IMR-90 (cell line): ENCODE measurements at regions not wholly inside any gene's neighbourhood (a gene's known extent, or its start where the extent isn't known, plus 50 kb on each side); places are given as distances from the start of the nearest gene placed in this dataset.

Source experiments
- ATAC-seq: fragments of 200-7000 bp; cut with Tn5 transposase; 2 replicates; pipeline ENCODE4 v1.9.1; 2020; ENCODE audit warnings: low read depth, mild to moderate bottlenecking, moderate library complexity
- BruUV-seq: library from RNA; stranded (reverse); fragments of 400-500 nt; replicated peaks from 2 replicates; lab custom pipeline; 2021; lab: Mats Ljungman, UMichigan
- CTCF ChIA-PET: fragments of 300-600 bp; formaldehyde crosslinking; extraction: SDS; loops from one replicate; lab custom pipeline; 2021; ENCODE audit warnings: antibody characterized with exemption; lab: Yijun Ruan, JAX
- POLR2A ChIA-PET: fragments of 300-600 bp; sonication (Branson Sonifier 250); formaldehyde crosslinking; loops from one replicate; lab custom pipeline; 2022; ENCODE audit warnings: antibody characterized with exemption; ENCODE audit not compliant: unreplicated experiment; lab: Charles Lee
- DNase-seq: peaks from one replicate; pipeline ENCODE4 v3.0.0; 2013
- H2AFZ ChIP-seq: replicated peaks from 2 replicates; pipeline ENCODE3; 2013; ENCODE audit warnings: low read length, mild to moderate bottlenecking; ENCODE audit not compliant: poor library complexity
- H2AK5ac ChIP-seq: 2 replicates; pipeline ENCODE4 v1.6.1; 2013; ENCODE audit warnings: low read depth, low read length, inconsistent platforms
- H2AK9ac ChIP-seq: replicated peaks from 2 replicates; pipeline ENCODE3; 2013; ENCODE audit warnings: mild to moderate bottlenecking, low read depth, low read length, moderate library complexity; ENCODE audit not compliant: poor library complexity
- H2BK120ac ChIP-seq: 2 replicates; pipeline ENCODE4 v1.6.1; 2013; ENCODE audit warnings: low read depth, low read length, inconsistent platforms
- H2BK15ac ChIP-seq: 3 replicates; pipeline ENCODE4 v1.6.1; 2013; ENCODE audit warnings: low read depth, low read length, inconsistent platforms
- H2BK20ac ChIP-seq: 2 replicates; pipeline ENCODE4 v1.6.1; 2013; ENCODE audit warnings: low read depth, mild to moderate bottlenecking, inconsistent platforms, low read length, moderate library complexity
- H2BK5ac ChIP-seq: 2 replicates; pipeline ENCODE4 v1.6.1; 2013; ENCODE audit warnings: mild to moderate bottlenecking, low read depth, low read length, inconsistent platforms; ENCODE audit not compliant: poor library complexity, severe bottlenecking
- H3K14ac ChIP-seq: replicated peaks from 2 replicates; pipeline ENCODE4 v1.6.1; 2013; ENCODE audit warnings: low read depth, low read length, inconsistent platforms
- H3K18ac ChIP-seq: 2 replicates; pipeline ENCODE4 v1.6.1; 2013; ENCODE audit warnings: low read depth, low read length, control low read depth
- H3K23ac ChIP-seq: 2 replicates; pipeline ENCODE4 v1.6.1; 2013; ENCODE audit warnings: low read depth, low read length, inconsistent platforms
- H3K27ac ChIP-seq: 2 replicates; pipeline ENCODE4 v1.5.1; 2013; ENCODE audit warnings: mild to moderate bottlenecking, control low read depth, low read length; ENCODE audit not compliant: insufficient read depth
- H3K27me3 ChIP-seq: 2 replicates; pipeline ENCODE4 v1.6.1; 2013; ENCODE audit warnings: low read length; ENCODE audit not compliant: control insufficient read depth, insufficient read depth
- H3K36me3 ChIP-seq: 2 replicates; pipeline ENCODE4 v1.6.1; 2013; ENCODE audit warnings: low read length, mixed read lengths; ENCODE audit not compliant: control insufficient read depth, insufficient read depth
- H3K4ac ChIP-seq: 2 replicates; pipeline ENCODE4 v1.6.1; 2013; ENCODE audit warnings: low read depth, low read length, inconsistent platforms
- H3K4me1 ChIP-seq: 2 replicates; pipeline ENCODE4 v1.6.1; 2013; ENCODE audit warnings: low read length, mixed read lengths; ENCODE audit not compliant: control insufficient read depth, insufficient read depth
- H3K4me2 ChIP-seq: 2 replicates; pipeline ENCODE4 v1.6.1; 2013; ENCODE audit warnings: low read depth, mild to moderate bottlenecking, control low read depth, low read length, moderate library complexity
- H3K4me3 ChIP-seq: 2 replicates; pipeline ENCODE4 v1.5.1; 2013; ENCODE audit warnings: low read depth, mild to moderate bottlenecking, control low read depth, low read length, moderate library complexity; ENCODE audit not compliant: insufficient read depth
- H3K56ac ChIP-seq: 2 replicates; pipeline ENCODE4 v1.6.1; 2013; ENCODE audit warnings: low read length, inconsistent platforms; ENCODE audit not compliant: insufficient read depth; ENCODE audit errors: extremely low read depth
- H3K79me1 ChIP-seq, 2 experiments: 2 replicates each; pipeline ENCODE4 v1.6.1; 2013; ENCODE audit warnings: low read length in 2 of 2, inconsistent platforms in 1 of 2, low read depth in 1 of 2
- H3K9ac ChIP-seq: 2 replicates; pipeline ENCODE4 v1.6.1; 2013; ENCODE audit warnings: low read depth, low read length, control low read depth
- H3K9me1 ChIP-seq: 2 replicates; pipeline ENCODE4 v1.6.1; 2013; ENCODE audit warnings: low read length, inconsistent platforms; ENCODE audit not compliant: insufficient read depth
- H3K9me3 ChIP-seq: 2 replicates; pipeline ENCODE4 v1.6.1; 2013; ENCODE audit warnings: low read length; ENCODE audit not compliant: control insufficient read depth, insufficient read depth
- H4K20me1 ChIP-seq: 2 replicates; pipeline ENCODE4 v1.6.1; 2013; ENCODE audit warnings: low read length, inconsistent platforms; ENCODE audit not compliant: insufficient read depth
- H4K5ac ChIP-seq: 2 replicates; pipeline ENCODE4 v1.6.1; 2013; ENCODE audit warnings: mild to moderate bottlenecking, low read depth, low read length, control low read depth
- H4K8ac ChIP-seq, 2 experiments: 2 replicates each; pipeline ENCODE4 v1.6.1; 2013; ENCODE audit warnings: low read depth in 2 of 2, low read length in 2 of 2, control low read depth in 1 of 2, inconsistent platforms in 1 of 2
- H4K91ac ChIP-seq: 2 replicates; pipeline ENCODE4 v1.6.1; 2013; ENCODE audit warnings: low read depth, low read length, inconsistent platforms; ENCODE audit not compliant: insufficient read depth
- BHLHE40 ChIP-seq: fragments of 150-350 bp; IDR thresholded peaks from 2 replicates; pipeline ENCODE4 v1.6.1; 2016; ENCODE audit warnings: mild to moderate bottlenecking, low read depth, low read length
- CHD1 ChIP-seq: IDR thresholded peaks from 2 replicates; pipeline ENCODE4 v1.6.1; 2012; ENCODE audit warnings: low read depth, low read length, improper control_type of control experiment
- FOS ChIP-seq: fragments of 150-350 bp; IDR thresholded peaks from 2 replicates; pipeline ENCODE4 v1.6.1; 2016; ENCODE audit warnings: low read depth, low read length
- MAFK ChIP-seq: IDR thresholded peaks from 2 replicates; pipeline ENCODE4 v1.6.1; 2012; ENCODE audit warnings: low read depth, low read length, improper control_type of control experiment
- MAZ ChIP-seq: IDR thresholded peaks from 2 replicates; pipeline ENCODE4 v1.6.1; 2012; ENCODE audit warnings: low read depth, mild to moderate bottlenecking, low read length, improper control_type of control experiment, moderate library complexity, borderline replicate concordance
- MXI1 ChIP-seq: IDR thresholded peaks from 2 replicates; pipeline ENCODE4 v1.6.1; 2012; ENCODE audit warnings: low read depth, mild to moderate bottlenecking, low read length, moderate library complexity, borderline replicate concordance
- NFE2L2 ChIP-seq: fragments of 150-350 bp; IDR thresholded peaks from 2 replicates; pipeline ENCODE4 v1.6.1; 2016; ENCODE audit warnings: low read depth, mild to moderate bottlenecking, low read length
- POLR2A ChIP-seq: IDR thresholded peaks from 2 replicates; pipeline ENCODE4 v1.6.1; 2012; ENCODE audit warnings: mild to moderate bottlenecking, low read depth, low read length
- RCOR1 ChIP-seq: IDR thresholded peaks from 2 replicates; pipeline ENCODE4 v1.6.1; 2012; ENCODE audit warnings: mild to moderate bottlenecking, low read length, improper control_type of control experiment; ENCODE audit not compliant: insufficient replicate concordance
- RFX5 ChIP-seq: IDR thresholded peaks from 2 replicates; pipeline ENCODE4 v1.8.0; 2012; ENCODE audit warnings: low read depth, mild to moderate bottlenecking, low read length, moderate library complexity
- SMC3 ChIP-seq: fragments of 150-350 bp; IDR thresholded peaks from 2 replicates; pipeline ENCODE4 v1.6.1; 2016; ENCODE audit warnings: low read depth, mild to moderate bottlenecking, antibody characterized with exemption, low read length, moderate library complexity
- USF2 ChIP-seq: fragments of 150-350 bp; IDR thresholded peaks from 2 replicates; pipeline ENCODE4 v1.6.1; 2017; ENCODE audit warnings: mild to moderate bottlenecking, antibody characterized with exemption, low read length, low read depth
- WGBS, 2 experiments: methylation state at CpG; one replicate each; pipeline versions ENCODE4 v1.1.5 to v1.1.7; 2013; ENCODE audit warnings: missing lambda C conversion rate in 2 of 2; ENCODE audit not compliant: insufficient read length in 1 of 2; ENCODE audit errors: extremely low coverage in 2 of 2; 5-methylcytosine and 5-hydroxymethylcytosine counted together
- dilution Hi-C: fragments of 300-500 bp; cut with HindIII; formaldehyde crosslinking; loops from one replicate; pipeline ENCODE4 v1.14.3; 2018; ENCODE audit warnings: low sequenced_read_pairs; ENCODE audit not compliant: unreplicated experiment
- in situ Hi-C: fragments of 300-500 bp; cut with MboI; formaldehyde crosslinking; loops from 3 replicates; pipeline ENCODE4 v1.14.3; 2019; ENCODE audit warnings: low sequenced_read_pairs, inconsistent platforms, mixed read lengths
- intact Hi-C: fragments of 100-400 bp; cut with micrococcal nuclease; formaldehyde crosslinking; loops from 2 replicates; pipeline ENCODE4 v1.10.0; 2022
- TF ChIP-seq, protein P1 (sequence below): conservative IDR thresholded peaks from 2 replicates; pipeline ENCODE4 v1.5.1; 2012; ENCODE audit warnings: mild to moderate bottlenecking, low read depth, low read length, improper control_type of control experiment
- TF ChIP-seq, protein P2 (sequence below): fragments of 150-350 bp; IDR thresholded peaks from 2 replicates; pipeline ENCODE4 v1.6.1; 2016; ENCODE audit warnings: low read depth, mild to moderate bottlenecking, low read length, moderate library complexity, borderline replicate concordance

DNA sequence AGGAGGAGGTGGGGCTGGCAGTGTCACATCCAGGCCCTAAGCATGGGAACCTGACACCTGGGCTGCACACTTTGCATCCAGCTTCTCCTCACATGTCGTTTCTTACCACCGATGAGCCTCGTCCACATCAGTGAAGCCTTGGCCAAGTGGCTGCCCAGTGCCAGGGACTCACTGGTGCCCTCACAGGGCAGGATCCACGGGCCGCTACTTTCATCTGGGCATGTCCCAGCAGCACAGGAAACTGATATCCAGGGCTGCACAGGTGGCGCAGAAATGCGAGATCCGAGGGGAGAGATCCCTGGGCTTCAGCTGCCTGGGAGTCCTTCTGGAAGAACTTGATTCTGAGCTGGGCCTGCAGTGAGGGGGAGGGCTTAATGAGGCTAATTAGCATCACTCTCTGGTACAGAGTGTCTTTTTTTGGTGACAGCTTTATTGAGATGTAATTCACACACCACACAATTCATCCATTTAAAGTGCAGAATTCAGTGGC lies 291.6 kb upstream of the HDAC4 start:
- Histone ChIP-seq H4K8ac (no peak overlapping the region), H3K9me1 (no peaks in the 10 kb centered on the region), H4K20me1 (no peaks in the 10 kb centered on the region), H4K5ac (no peak overlapping the region), H3K14ac (no peak overlapping the region), H3K56ac (no peak overlapping the region), H3K9me3 (peaks cover 17% of the 10 kb centered on the region), H2BK15ac (no peak overlapping the region), H3K4ac (no peak overlapping the region), H3K18ac (no peak overlapping the region), H2BK20ac (no peak overlapping the region), H2AFZ (no peak overlapping the region), H3K4me3 (no peak overlapping the region), H3K27me3 (no peaks in the 10 kb centered on the region), H4K91ac (no peak overlapping the region), H3K23ac (no peak overlapping the region), H3K9ac (no peak overlapping the region), H3K36me3 (no peaks in the 10 kb centered on the region), H3K4me1 (no peaks in the 10 kb centered on the region), H3K27ac (no peak overlapping the region), H3K79me1 (no peaks in the 10 kb centered on the region), H3K4me2 (no peak overlapping the region), H2BK5ac (no peak overlapping the region), H2AK5ac (no peak overlapping the region), H2BK120ac (no peak overlapping the region), H2AK9ac (no peak overlapping the region)
- CTCF ChIA-PET = no interaction called here
- DNase-seq = no peak
- no peak for ATAC-seq
- 47% methylated on average over 5 of the region's 8 CpGs; no CpG with 5 or more reads in 1 of the 2 experiments for WGBS, 2 experiments
- BruUV-seq = no TSS peak
- TF ChIP-seq MXI1 (no peak), RFX5 (no peak), USF2 (no peak), RCOR1 (no peak), CHD1 (no peak), BHLHE40 (no peak), FOS (no peak), MAZ (no peak), SMC3 (no peak), POLR2A (no peak), MAFK (no peak), NFE2L2 (no peak)
- TF ChIP-seq, protein P1, sequence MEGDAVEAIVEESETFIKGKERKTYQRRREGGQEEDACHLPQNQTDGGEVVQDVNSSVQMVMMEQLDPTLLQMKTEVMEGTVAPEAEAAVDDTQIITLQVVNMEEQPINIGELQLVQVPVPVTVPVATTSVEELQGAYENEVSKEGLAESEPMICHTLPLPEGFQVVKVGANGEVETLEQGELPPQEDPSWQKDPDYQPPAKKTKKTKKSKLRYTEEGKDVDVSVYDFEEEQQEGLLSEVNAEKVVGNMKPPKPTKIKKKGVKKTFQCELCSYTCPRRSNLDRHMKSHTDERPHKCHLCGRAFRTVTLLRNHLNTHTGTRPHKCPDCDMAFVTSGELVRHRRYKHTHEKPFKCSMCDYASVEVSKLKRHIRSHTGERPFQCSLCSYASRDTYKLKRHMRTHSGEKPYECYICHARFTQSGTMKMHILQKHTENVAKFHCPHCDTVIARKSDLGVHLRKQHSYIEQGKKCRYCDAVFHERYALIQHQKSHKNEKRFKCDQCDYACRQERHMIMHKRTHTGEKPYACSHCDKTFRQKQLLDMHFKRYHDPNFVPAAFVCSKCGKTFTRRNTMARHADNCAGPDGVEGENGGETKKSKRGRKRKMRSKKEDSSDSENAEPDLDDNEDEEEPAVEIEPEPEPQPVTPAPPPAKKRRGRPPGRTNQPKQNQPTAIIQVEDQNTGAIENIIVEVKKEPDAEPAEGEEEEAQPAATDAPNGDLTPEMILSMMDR = no peak
- TF ChIP-seq, protein P2, sequence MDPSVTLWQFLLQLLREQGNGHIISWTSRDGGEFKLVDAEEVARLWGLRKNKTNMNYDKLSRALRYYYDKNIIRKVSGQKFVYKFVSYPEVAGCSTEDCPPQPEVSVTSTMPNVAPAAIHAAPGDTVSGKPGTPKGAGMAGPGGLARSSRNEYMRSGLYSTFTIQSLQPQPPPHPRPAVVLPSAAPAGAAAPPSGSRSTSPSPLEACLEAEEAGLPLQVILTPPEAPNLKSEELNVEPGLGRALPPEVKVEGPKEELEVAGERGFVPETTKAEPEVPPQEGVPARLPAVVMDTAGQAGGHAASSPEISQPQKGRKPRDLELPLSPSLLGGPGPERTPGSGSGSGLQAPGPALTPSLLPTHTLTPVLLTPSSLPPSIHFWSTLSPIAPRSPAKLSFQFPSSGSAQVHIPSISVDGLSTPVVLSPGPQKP = no peak
- intact Hi-C loops (no loop called here), in situ Hi-C loops (no loop called here), dilution Hi-C loops (no loop called here)
- POLR2A ChIA-PET = no interaction called here
